AG04450 (cell line): ENCODE measurements at regions not wholly inside any gene's neighbourhood (a gene's known extent, or its start where the extent isn't known, plus 50 kb on each side); places are given as distances from the start of the nearest gene placed in this dataset.

Source experiments
- CTCF ChIA-PET: fragments of 300-600, 350-600 bp; formaldehyde crosslinking; extraction: SDS; loops from one replicate; lab custom pipeline; 2022; ENCODE audit warnings: antibody characterized with exemption, inconsistent platforms; lab: Charles Lee
- POLR2A ChIA-PET: fragments of 350-600 bp; formaldehyde crosslinking; extraction: SDS; loops from one replicate; lab custom pipeline; 2021; ENCODE audit warnings: antibody characterized with exemption, inconsistent platforms; lab: Yijun Ruan, JAX
- DNase-seq: peaks from one replicate; pipeline ENCODE4 v3.0.0-alpha.2; 2011; ENCODE audit warnings: low read depth, low spot score
- H3K27ac ChIP-seq: one replicate; pipeline ENCODE4 v1.5.1; 2012; ENCODE audit warnings: low read depth, low read length, control low read depth
- H3K27me3 ChIP-seq: one replicate; pipeline ENCODE4 v1.6.0; 2012; ENCODE audit warnings: low read length; ENCODE audit not compliant: control insufficient read depth, insufficient read depth
- H3K4me3 ChIP-seq: 2 replicates; pipeline ENCODE4 v1.5.1; 2011; ENCODE audit warnings: mild to moderate bottlenecking, low read depth, low read length, control low read depth
- H3K9me3 ChIP-seq: 2 replicates; pipeline ENCODE4 v1.5.1; 2012; ENCODE audit warnings: low read length; ENCODE audit not compliant: control insufficient read depth, insufficient read depth
- CTCF ChIP-seq: IDR thresholded peaks from 2 replicates; pipeline ENCODE4 v1.5.1; 2011; ENCODE audit warnings: low read depth, low read length, control low read depth, inconsistent platforms

GRCh38 chr6:43995137-43995536, 132.1 kb downstream of the MRPL14 start:
- CTCF ChIA-PET = interaction anchor here (0.7 to 1.5 kb wide), 2 partner anchors 221 to 226 kb away, joined by 4 to 7 read pairs; partner anchors contain the start of gene VEGFA
- no peak overlapping the region for H3K4me3 ChIP-seq
- no peak overlapping the region for H3K27ac ChIP-seq
- no peak for DNase-seq
- TF ChIP-seq CTCF = no peak
- no peaks in the 10 kb centered on the region for H3K9me3 ChIP-seq
- POLR2A ChIA-PET = no interaction called here
- no peaks in the 10 kb centered on the region for H3K27me3 ChIP-seq

- POLR2A ChIA-PET = no interaction called here
- no peaks in the 10 kb centered on the region for H3K9me3 ChIP-seq
- no peak for DNase-seq
- no peak overlapping the region for H3K4me3 ChIP-seq
- H3K27ac ChIP-seq = no peak overlapping the region
- no peak for TF ChIP-seq CTCF
- CTCF ChIA-PET = interaction anchor here (1.5 kb wide), 1 partner anchor 220 kb away, joined by 4 read pairs; no protein-coding TSS in a partner anchor
- H3K27me3 ChIP-seq = no peaks in the 10 kb centered on the region
Measured at GRCh38 chr6:43993881-43994523, 133.2 kb downstream of the MRPL14 start.

DNA sequence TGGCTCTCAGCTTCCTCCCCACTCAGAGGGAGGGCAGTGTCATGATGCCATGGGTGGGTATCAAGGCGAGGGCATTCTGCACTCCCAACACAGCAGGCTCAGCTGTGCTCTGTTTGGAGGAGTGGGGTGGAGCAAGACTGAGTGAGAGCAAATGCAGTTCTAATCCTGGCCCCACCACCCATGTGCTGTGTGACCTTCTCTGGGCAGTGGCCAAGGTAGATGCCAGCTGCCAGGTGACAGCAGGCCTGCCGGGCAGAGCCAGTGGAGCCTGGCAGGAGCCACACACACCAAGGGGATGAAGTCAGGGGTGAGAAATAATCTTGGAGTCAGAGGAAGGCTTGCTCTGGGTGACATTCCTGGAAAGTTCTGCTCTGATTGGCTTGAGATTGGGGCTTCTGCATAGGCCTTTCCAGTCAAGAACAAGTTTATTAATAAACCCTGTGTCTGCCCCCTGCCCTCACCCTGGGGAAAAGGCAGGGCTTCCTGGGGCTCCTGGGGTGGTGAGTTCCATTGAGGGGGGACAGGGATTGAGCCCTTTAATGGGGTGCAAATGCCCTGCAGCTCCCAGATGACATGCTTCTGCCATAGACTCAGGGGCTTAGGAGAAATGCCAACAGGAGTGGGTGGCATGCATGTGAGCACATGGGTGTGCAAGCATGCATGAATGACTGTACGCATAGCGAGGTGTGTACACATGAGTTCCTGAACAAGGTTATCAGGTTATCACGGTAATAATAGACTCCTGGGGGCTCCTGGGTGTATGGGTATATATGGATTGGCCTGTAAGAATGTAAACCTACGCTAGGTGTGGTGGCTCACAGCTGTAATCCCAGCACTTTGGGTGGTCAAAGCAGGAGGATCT, 134.2 kb downstream of the MRPL14 start:
- no peak for DNase-seq
- Histone ChIP-seq H3K27me3 (no peaks in the 10 kb centered on the region), H3K27ac (no peak overlapping the region), H3K9me3 (no peaks in the 10 kb centered on the region), H3K4me3 (no peak overlapping the region)
- TF ChIP-seq CTCF = no peak
- ChIA-PET POLR2A (interaction anchor here (0.6 kb wide), 1 partner anchor 67 kb away, joined by 3 read pairs; no protein-coding TSS in a partner anchor), CTCF (interaction anchor here (0.6 kb wide), 1 partner anchor 136 kb away, joined by 3 read pairs; no protein-coding TSS in a partner anchor)

- H3K27ac ChIP-seq = no peak overlapping the region
- no peak overlapping the region for H3K4me3 ChIP-seq
- H3K9me3 ChIP-seq = no peaks in the 10 kb centered on the region
- no peak for DNase-seq
- ChIA-PET CTCF (interaction anchor here (1.1 kb wide), 1 partner anchor 223 kb away, joined by 3 read pairs; no protein-coding TSS in a partner anchor), POLR2A (interaction anchor here (0.6 to 2.3 kb wide), 2 partner anchors 19 to 66 kb away, joined by 3 to 7 read pairs; no protein-coding TSS in a partner anchor)
- TF ChIP-seq CTCF = no peak
- no peaks in the 10 kb centered on the region for H3K27me3 ChIP-seq
Measured at GRCh38 chr6:43992126-43992663, 135.1 kb downstream of the MRPL14 start.
